H9 (cell line): ENCODE measurements at regions not wholly inside any gene's neighbourhood (a gene's known extent, or its start where the extent isn't known, plus 50 kb on each side); places are given as distances from the start of the nearest gene placed in this dataset.

ENCODE experiments used
- DNase-seq: peaks from one replicate; pipeline ENCODE4 v3.0.0-alpha.2; 2017
- H2AFZ ChIP-seq: one replicate; pipeline ENCODE4 v1.6.1; 2013; ENCODE audit warnings: mild to moderate bottlenecking, low read length, control low read depth, moderate library complexity
- H2AK5ac ChIP-seq: 2 replicates; pipeline ENCODE4 v1.6.1; 2013; ENCODE audit warnings: low read length, control low read depth, mixed read lengths; ENCODE audit not compliant: insufficient read length
- H2BK120ac ChIP-seq: one replicate; pipeline ENCODE4 v1.6.1; 2013; ENCODE audit warnings: low read depth, mild to moderate bottlenecking, low read length, control low read depth, inconsistent platforms; ENCODE audit not compliant: poor library complexity, severe bottlenecking
- H2BK12ac ChIP-seq: 2 replicates; pipeline ENCODE4 v1.6.1; 2013; ENCODE audit warnings: low read length, control low read depth, mixed read lengths, low read depth; ENCODE audit not compliant: insufficient read length
- H2BK15ac ChIP-seq: 2 replicates; pipeline ENCODE4 v1.6.1; 2013; ENCODE audit warnings: low read depth, low read length, control low read depth
- H2BK20ac ChIP-seq: one replicate; pipeline ENCODE4 v1.6.1; 2013; ENCODE audit warnings: low read depth, mild to moderate bottlenecking, low read length, control low read depth, inconsistent platforms; ENCODE audit not compliant: poor library complexity, severe bottlenecking
- H2BK5ac ChIP-seq: 2 replicates; pipeline ENCODE4 v1.6.1; 2013; ENCODE audit warnings: low read length, control low read depth, mixed read lengths; ENCODE audit not compliant: insufficient read length
- H3K14ac ChIP-seq: 2 replicates; pipeline ENCODE4 v1.6.1; 2013; ENCODE audit warnings: low read length, control low read depth; ENCODE audit not compliant: insufficient read depth
- H3K18ac ChIP-seq: 2 replicates; pipeline ENCODE4 v1.6.1; 2013; ENCODE audit warnings: low read depth, mild to moderate bottlenecking, mixed read lengths, low read length, control low read depth; ENCODE audit not compliant: insufficient read length
- H3K23ac ChIP-seq: 2 replicates; pipeline ENCODE4 v1.6.1; 2013; ENCODE audit warnings: low read length, control low read depth, mixed read lengths, low read depth; ENCODE audit not compliant: insufficient read length
- H3K23me2 ChIP-seq: 2 replicates; pipeline ENCODE4 v1.6.1; 2013; ENCODE audit warnings: low read depth, mild to moderate bottlenecking, mixed read lengths, low read length, control low read depth; ENCODE audit not compliant: insufficient read length, poor library complexity, severe bottlenecking
- H3K27ac ChIP-seq: 2 replicates; pipeline ENCODE4 v1.5.1; 2013; ENCODE audit warnings: low read length, control low read depth, mixed read lengths, low read depth; ENCODE audit not compliant: insufficient read length
- H3K27me3 ChIP-seq: 2 replicates; pipeline ENCODE4 v1.6.1; 2013; ENCODE audit warnings: low read length, control low read depth, inconsistent platforms; ENCODE audit not compliant: insufficient read depth
- H3K4ac ChIP-seq: 2 replicates; pipeline ENCODE4 v1.6.1; 2013; ENCODE audit warnings: low read depth, mild to moderate bottlenecking, control low read depth, inconsistent platforms, low read length, moderate library complexity
- H3K4me1 ChIP-seq: 2 replicates; pipeline ENCODE4 v1.6.1; 2013; ENCODE audit warnings: low read length, control low read depth, inconsistent platforms; ENCODE audit not compliant: insufficient read depth
- H3K4me2 ChIP-seq: 2 replicates; pipeline ENCODE4 v1.6.1; 2013; ENCODE audit warnings: low read length, control low read depth, mixed read lengths; ENCODE audit not compliant: insufficient read length, insufficient read depth
- H3K56ac ChIP-seq: 2 replicates; pipeline ENCODE4 v1.6.1; 2013; ENCODE audit warnings: low read depth, mild to moderate bottlenecking, mixed read lengths, low read length, control low read depth; ENCODE audit not compliant: insufficient read length
- H3K79me1 ChIP-seq: 2 replicates; pipeline ENCODE4 v1.6.1; 2013; ENCODE audit warnings: low read depth, mild to moderate bottlenecking, moderate library complexity, low read length, control low read depth, inconsistent platforms; ENCODE audit not compliant: insufficient read depth, poor library complexity, severe bottlenecking
- H3K79me2 ChIP-seq: 2 replicates; pipeline ENCODE4 v1.6.1; 2013; ENCODE audit warnings: low read length, control low read depth, inconsistent platforms; ENCODE audit not compliant: insufficient read depth
- H3K9ac ChIP-seq: 2 replicates; pipeline ENCODE4 v1.6.1; 2013; ENCODE audit warnings: low read length, control low read depth, mixed read lengths; ENCODE audit not compliant: insufficient read length; ENCODE audit errors: extremely low read depth
- H3K9me3 ChIP-seq: one replicate; pipeline ENCODE4 v1.6.1; 2013; ENCODE audit warnings: low read depth, low read length, inconsistent platforms; ENCODE audit not compliant: control insufficient read depth
- H3T11ph ChIP-seq: one replicate; pipeline ENCODE4 v1.6.1; 2013; ENCODE audit warnings: mild to moderate bottlenecking, low read length, control low read depth, inconsistent platforms
- H4K20me1 ChIP-seq: one replicate; pipeline ENCODE4 v1.6.1; 2013; ENCODE audit not compliant: control insufficient read depth, insufficient read length, insufficient read depth
- H4K5ac ChIP-seq: 2 replicates; pipeline ENCODE4 v1.6.1; 2013; ENCODE audit warnings: low read depth, mild to moderate bottlenecking, mixed read lengths, low read length, control low read depth; ENCODE audit not compliant: insufficient read length
- H4K8ac ChIP-seq: replicated peaks from 2 replicates; pipeline ENCODE4 v1.6.1; 2013; ENCODE audit warnings: low read length, control low read depth, mixed read lengths, low read depth; ENCODE audit not compliant: insufficient read length
- H4K91ac ChIP-seq: 2 replicates; pipeline ENCODE4 v1.6.1; 2013; ENCODE audit warnings: low read depth, mild to moderate bottlenecking, moderate library complexity, mixed read lengths, low read length, control low read depth; ENCODE audit not compliant: insufficient read length
- H3K27ac Mint-ChIP-seq, 3 experiments: 2 replicates in 2 of 3; 3 replicates in 1 of 3; pipeline ENCODE4 v1.8.0; 2020 to 2021; ENCODE audit warnings: mixed read lengths in 3 of 3, mild to moderate bottlenecking in 1 of 3, moderate library complexity in 1 of 3
- H3K27me3 Mint-ChIP-seq: 2 replicates; pipeline ENCODE4 v1.8.0; 2021; ENCODE audit warnings: low read depth, mild to moderate bottlenecking, moderate library complexity, mixed read lengths
- H3K36me3 Mint-ChIP-seq, 3 experiments: 2 replicates in 2 of 3; 3 replicates in 1 of 3; pipeline ENCODE4 v1.8.0; 2020 to 2021; ENCODE audit warnings: low read depth in 3 of 3, mixed read lengths in 3 of 3; ENCODE audit not compliant: insufficient read depth in 1 of 3
- H3K4me1 Mint-ChIP-seq, 2 experiments: 2 replicates each; pipeline ENCODE4 v1.8.0; 2020; ENCODE audit warnings: mixed read lengths in 2 of 2
- H3K4me3 Mint-ChIP-seq, 2 experiments: 2 replicates in 1 of 2; 3 replicates in 1 of 2; pipeline ENCODE4 v1.8.0; 2020 to 2021; ENCODE audit warnings: mild to moderate bottlenecking in 2 of 2, mixed read lengths in 2 of 2, moderate library complexity in 1 of 2
- H3K9me3 Mint-ChIP-seq, 2 experiments: 2 replicates in 1 of 2; 3 replicates in 1 of 2; pipeline ENCODE4 v1.8.0; 2020; ENCODE audit warnings: mild to moderate bottlenecking in 2 of 2, mixed read lengths in 2 of 2, moderate library complexity in 1 of 2
- CTCF ChIP-seq: fragments of 200-600 bp; sonication (generic); conservative IDR thresholded peaks from 3 replicates; pipeline ENCODE4 v1.8.0; 2021; ENCODE audit warnings: antibody characterized with exemption, mild to moderate bottlenecking
- WGBS: extraction: QIAGEN DNeasy Blood & Tissue Kit; methylation state at CpG from one replicate; pipeline ENCODE4 v1.1.7; 2013; ENCODE audit warnings: missing lambda C conversion rate, low lambda C conversion rate, mixed read lengths; ENCODE audit not compliant: insufficient read length; ENCODE audit errors: extremely low coverage; 5-methylcytosine and 5-hydroxymethylcytosine counted together

- H3K4me2 ChIP-seq: no peak overlapping the region
- no peaks in the 10 kb centered on the region for H3K4me1 Mint-ChIP-seq
- no peak overlapping the region for H2BK5ac ChIP-seq
- H4K91ac ChIP-seq: no peak overlapping the region
- H2BK120ac ChIP-seq: no peak overlapping the region
- no peaks in the 10 kb centered on the region for H3K79me1 ChIP-seq
- H3K4me1 ChIP-seq: no peaks in the 10 kb centered on the region
- no peak for DNase-seq
- no peak overlapping the region for H3K56ac ChIP-seq
- no peak overlapping the region for H3K9ac ChIP-seq
- H3T11ph ChIP-seq: no peak overlapping the region
- no peak overlapping the region for H3K27ac ChIP-seq
- H3K27ac Mint-ChIP-seq: peak overlapping the region in 1 of 3 experiments; percentile 34; a peak in 1 of 7 replicates
- no peak overlapping the region for H3K4me3 Mint-ChIP-seq
- no peak overlapping the region for H2AFZ ChIP-seq
- H3K14ac ChIP-seq: no peak overlapping the region
- no peaks in the 10 kb centered on the region for H3K23me2 ChIP-seq
- no peak overlapping the region for H2AK5ac ChIP-seq
- H3K9me3 Mint-ChIP-seq: peaks cover 6 to 17% of the 10 kb centered on the region in 2 experiments
- H3K36me3 Mint-ChIP-seq: peaks cover 5 to 9% (median 8%) of the 10 kb centered on the region in 3 experiments; a peak in 6 of 7 replicates
- no peak for TF ChIP-seq CTCF
- H4K20me1 ChIP-seq: no peaks in the 10 kb centered on the region
- H3K4ac ChIP-seq: no peak overlapping the region
- no peak overlapping the region for H4K8ac ChIP-seq
- H4K5ac ChIP-seq: no peak overlapping the region
- no peak overlapping the region for H3K18ac ChIP-seq
- no peak overlapping the region for H2BK15ac ChIP-seq
- H3K9me3 ChIP-seq: no peaks in the 10 kb centered on the region
- no peaks in the 10 kb centered on the region for H3K27me3 ChIP-seq
- H2BK20ac ChIP-seq: no peak overlapping the region
- H3K23ac ChIP-seq: no peak overlapping the region
- no peaks in the 10 kb centered on the region for H3K27me3 Mint-ChIP-seq
- H3K79me2 ChIP-seq: no peaks in the 10 kb centered on the region
- no CpG with 5 or more reads among the region's 2 CpGs for WGBS
- no peak overlapping the region for H2BK12ac ChIP-seq
These were observed 249.8 kb upstream of the AADAT start for GRCh38 chr4:170339522-170339921.
